ENCODE measurements at regions not wholly inside any gene's neighbourhood (a gene's known extent, or its start where the extent isn't known, plus 50 kb on each side); places are given as distances from the start of the nearest gene placed in this dataset.

GRCh38 chr9:22954550-22954949, 507.9 kb downstream of the DMRTA1 start:
- ChIA-PET CTCF (no interaction called here), POLR2A (no interaction called here)
- intact Hi-C loops (cut with micrococcal nuclease) = no loop called here
- Mint-ChIP-seq H3K27ac (ENCODE audit: low read depth, unreplicated experiment) (no peak overlapping the region), H3K9me3 (ENCODE audit: unreplicated experiment) (no peaks in the 10 kb centered on the region), H3K27me3 (ENCODE audit: insufficient read depth, unreplicated experiment) (peaks cover 11% of the 10 kb centered on the region), H3K36me3 (ENCODE audit: insufficient read depth, unreplicated experiment) (no peaks in the 10 kb centered on the region), H3K4me1 (ENCODE audit: insufficient read depth, unreplicated experiment) (no peaks in the 10 kb centered on the region), H3K4me3 (ENCODE audit: unreplicated experiment) (no peak overlapping the region)
- no peak for DNase-seq (ENCODE audit: unreplicated experiment)
- no TSS peak for BruUV-seq (replicated peaks)
- TF ChIP-seq, protein P1, sequence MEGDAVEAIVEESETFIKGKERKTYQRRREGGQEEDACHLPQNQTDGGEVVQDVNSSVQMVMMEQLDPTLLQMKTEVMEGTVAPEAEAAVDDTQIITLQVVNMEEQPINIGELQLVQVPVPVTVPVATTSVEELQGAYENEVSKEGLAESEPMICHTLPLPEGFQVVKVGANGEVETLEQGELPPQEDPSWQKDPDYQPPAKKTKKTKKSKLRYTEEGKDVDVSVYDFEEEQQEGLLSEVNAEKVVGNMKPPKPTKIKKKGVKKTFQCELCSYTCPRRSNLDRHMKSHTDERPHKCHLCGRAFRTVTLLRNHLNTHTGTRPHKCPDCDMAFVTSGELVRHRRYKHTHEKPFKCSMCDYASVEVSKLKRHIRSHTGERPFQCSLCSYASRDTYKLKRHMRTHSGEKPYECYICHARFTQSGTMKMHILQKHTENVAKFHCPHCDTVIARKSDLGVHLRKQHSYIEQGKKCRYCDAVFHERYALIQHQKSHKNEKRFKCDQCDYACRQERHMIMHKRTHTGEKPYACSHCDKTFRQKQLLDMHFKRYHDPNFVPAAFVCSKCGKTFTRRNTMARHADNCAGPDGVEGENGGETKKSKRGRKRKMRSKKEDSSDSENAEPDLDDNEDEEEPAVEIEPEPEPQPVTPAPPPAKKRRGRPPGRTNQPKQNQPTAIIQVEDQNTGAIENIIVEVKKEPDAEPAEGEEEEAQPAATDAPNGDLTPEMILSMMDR (IDR thresholded peaks at IDR 0.05; ENCODE audit: unreplicated experiment) = no peak

- TF ChIP-seq, protein P1 (IDR thresholded peaks at IDR 0.05; ENCODE audit: unreplicated experiment) = no peak
- H3K4me1 Mint-ChIP-seq (ENCODE audit: insufficient read depth, unreplicated experiment) = no peaks in the 10 kb centered on the region
- no peak overlapping the region for H3K4me3 Mint-ChIP-seq (ENCODE audit: unreplicated experiment)
- peaks cover 15% of the 10 kb centered on the region for H3K27me3 Mint-ChIP-seq (ENCODE audit: insufficient read depth, unreplicated experiment)
- intact Hi-C loops (cut with micrococcal nuclease) = no loop called here
- H3K27ac Mint-ChIP-seq (ENCODE audit: low read depth, unreplicated experiment) = no peak overlapping the region
- ChIA-PET CTCF (no interaction called here), POLR2A (no interaction called here)
- H3K36me3 Mint-ChIP-seq (ENCODE audit: insufficient read depth, unreplicated experiment) = no peaks in the 10 kb centered on the region
- no peaks in the 10 kb centered on the region for H3K9me3 Mint-ChIP-seq (ENCODE audit: unreplicated experiment)
- DNase-seq (ENCODE audit: unreplicated experiment) = no peak
- no TSS peak for BruUV-seq (replicated peaks)
Observed at GRCh38 chr9:22954964-22955363, 508.3 kb downstream of the DMRTA1 start.

DNA sequence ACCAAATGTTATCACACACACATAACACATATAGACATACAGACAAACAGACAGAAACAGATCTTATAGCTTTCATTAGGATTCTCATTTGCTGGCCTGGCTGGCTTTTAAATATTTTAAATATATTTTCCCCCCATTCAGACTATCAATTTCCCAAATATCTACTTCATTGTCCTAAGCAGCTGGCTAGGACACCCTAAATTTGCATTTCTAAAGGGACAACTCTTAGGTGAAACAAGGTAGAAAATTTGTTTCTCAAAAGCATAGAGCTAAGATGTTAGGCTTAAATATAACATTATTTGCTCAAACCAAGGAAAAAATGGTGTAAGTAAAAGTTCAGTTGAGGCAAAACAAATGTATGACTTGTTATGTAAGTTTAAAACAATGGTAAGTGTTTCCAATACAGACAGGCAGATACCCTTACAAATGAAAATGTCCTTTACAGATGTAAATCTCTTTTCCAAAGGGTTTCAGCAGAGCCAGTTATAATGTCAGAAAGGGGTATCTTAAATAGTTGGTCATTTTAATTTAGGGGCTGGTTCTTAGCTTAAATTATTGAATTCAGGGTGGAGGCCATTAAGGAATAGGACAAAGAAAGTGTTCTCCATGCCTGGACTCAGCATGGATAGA, 522.8 kb downstream of the DMRTA1 start:
- TF ChIP-seq, protein P1 (IDR thresholded peaks at IDR 0.05; ENCODE audit: unreplicated experiment) = no peak
- no peak overlapping the region for H3K4me3 Mint-ChIP-seq (ENCODE audit: unreplicated experiment)
- no peaks in the 10 kb centered on the region for H3K36me3 Mint-ChIP-seq (ENCODE audit: insufficient read depth, unreplicated experiment)
- BruUV-seq (replicated peaks) = no TSS peak
- DNase-seq (ENCODE audit: unreplicated experiment) = no peak
- H3K27ac Mint-ChIP-seq (ENCODE audit: low read depth, unreplicated experiment) = no peak overlapping the region
- peaks cover 39% of the 10 kb centered on the region for H3K27me3 Mint-ChIP-seq (ENCODE audit: insufficient read depth, unreplicated experiment)
- no peaks in the 10 kb centered on the region for H3K9me3 Mint-ChIP-seq (ENCODE audit: unreplicated experiment)
- no peaks in the 10 kb centered on the region for H3K4me1 Mint-ChIP-seq (ENCODE audit: insufficient read depth, unreplicated experiment)
- ChIA-PET CTCF (no interaction called here), POLR2A (interaction anchor here (0.6 kb wide), 1 partner anchor 370 kb away, joined by 3 read pairs; no protein-coding TSS in a partner anchor)
- intact Hi-C loops (cut with micrococcal nuclease) = no loop called here

GRCh38 chr9:22970434-22970975, 523.9 kb downstream of the DMRTA1 start:
- no peaks in the 10 kb centered on the region for H3K4me1 Mint-ChIP-seq (ENCODE audit: insufficient read depth, unreplicated experiment)
- no peak overlapping the region for H3K27ac Mint-ChIP-seq (ENCODE audit: low read depth, unreplicated experiment)
- TF ChIP-seq, protein P1 (IDR thresholded peaks at IDR 0.05; ENCODE audit: unreplicated experiment) = no peak
- H3K9me3 Mint-ChIP-seq (ENCODE audit: unreplicated experiment) = no peaks in the 10 kb centered on the region
- no peaks in the 10 kb centered on the region for H3K36me3 Mint-ChIP-seq (ENCODE audit: insufficient read depth, unreplicated experiment)
- no peak overlapping the region for H3K4me3 Mint-ChIP-seq (ENCODE audit: unreplicated experiment)
- peaks cover 47% of the 10 kb centered on the region for H3K27me3 Mint-ChIP-seq (ENCODE audit: insufficient read depth, unreplicated experiment)
- intact Hi-C loops (cut with micrococcal nuclease) = no loop called here
- POLR2A ChIA-PET = no interaction called here
- CTCF ChIA-PET = no interaction called here
- no TSS peak for BruUV-seq (replicated peaks)
- no peak for DNase-seq (ENCODE audit: unreplicated experiment)
